ENCODE measurements at regions not wholly inside any gene's neighbourhood (a gene's known extent, or its start where the extent isn't known, plus 50 kb on each side); places are given as distances from the start of the nearest gene placed in this dataset.
"Not testable (repeated sequence)": the region's sequence is repeated elsewhere in the genome, so short reads cannot be mapped to it uniquely, and the experiment has no call there.

DNA sequence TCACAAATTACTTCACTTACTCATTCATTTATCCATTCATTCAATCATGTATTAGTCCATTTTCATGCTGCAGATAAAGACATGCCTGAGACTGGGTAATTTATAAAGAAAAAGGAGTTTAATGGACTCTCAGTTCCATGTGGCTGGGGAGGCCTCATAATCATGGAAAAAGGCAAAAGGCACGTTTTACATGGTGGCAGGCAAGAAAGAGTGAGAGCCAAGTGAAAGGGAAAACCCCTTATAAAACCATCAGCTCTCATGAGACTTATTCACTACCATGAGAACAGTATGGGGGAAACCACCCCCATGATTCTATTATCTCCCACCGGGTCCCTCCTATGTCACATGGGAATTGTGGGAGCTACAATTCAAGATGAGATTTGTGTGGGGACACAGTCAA is 452.0 kb downstream of the MIAT start:
- H3K36me3 ChIP-seq (ENCODE audit: control insufficient read depth in 1 of 2, insufficient read depth in 2 of 2, low read depth in 1 of 2, low read length in 2 of 2); H3K4me2 ChIP-seq (ENCODE audit: low read length, poor library complexity, severe bottlenecking); H4K91ac ChIP-seq (ENCODE audit: low read length); H3K14ac ChIP-seq (ENCODE audit: low read length in 2 of 2); H3K23ac ChIP-seq (ENCODE audit: low read length in 2 of 2); H3K79me1 ChIP-seq (replicated peaks; ENCODE audit: low read length, poor library complexity, severe bottlenecking); H2BK5ac ChIP-seq (ENCODE audit: low read depth, low read length, poor library complexity, severe bottlenecking); H2AK5ac ChIP-seq (ENCODE audit: low read length, severe bottlenecking); H2BK120ac ChIP-seq (ENCODE audit: low read depth, low read length); H3K4me3 ChIP-seq (ENCODE audit: insufficient read depth in 1 of 2, low read depth in 1 of 2, low read length in 2 of 2); H3K4ac ChIP-seq (ENCODE audit: low read depth in 1 of 2, low read length in 2 of 2); H3K9ac ChIP-seq (ENCODE audit: low read length); H2BK12ac ChIP-seq (ENCODE audit: low read length in 2 of 2); H3K18ac ChIP-seq (ENCODE audit: low read depth in 1 of 2, low read length in 2 of 2); H2AFZ ChIP-seq (ENCODE audit: low read depth, low read length); H4K8ac ChIP-seq (ENCODE audit: low read length); DNase-seq; H2BK15ac ChIP-seq (ENCODE audit: low read depth, poor library complexity, severe bottlenecking): not testable (repeated sequence)
- Histone ChIP-seq H3K9me3 (ENCODE audit: control insufficient read depth, low read length) (peaks cover 11% of the 10 kb centered on the region), H3K27me3 (ENCODE audit: control insufficient read depth in 1 of 2, insufficient read depth in 1 of 2, low read length in 2 of 2) (peaks cover 0 to 25% of the 10 kb centered on the region in 2 experiments), H3K4me1 (ENCODE audit: control insufficient read depth, insufficient read depth, low read depth, low read length) (peaks cover 34% of the 10 kb centered on the region), H3K27ac (ENCODE audit: low read length, poor library complexity, severe bottlenecking) (peak overlapping the region; percentile 92)
- 100% methylated on average over 2 of the region's 2 CpGs for WGBS

DNA sequence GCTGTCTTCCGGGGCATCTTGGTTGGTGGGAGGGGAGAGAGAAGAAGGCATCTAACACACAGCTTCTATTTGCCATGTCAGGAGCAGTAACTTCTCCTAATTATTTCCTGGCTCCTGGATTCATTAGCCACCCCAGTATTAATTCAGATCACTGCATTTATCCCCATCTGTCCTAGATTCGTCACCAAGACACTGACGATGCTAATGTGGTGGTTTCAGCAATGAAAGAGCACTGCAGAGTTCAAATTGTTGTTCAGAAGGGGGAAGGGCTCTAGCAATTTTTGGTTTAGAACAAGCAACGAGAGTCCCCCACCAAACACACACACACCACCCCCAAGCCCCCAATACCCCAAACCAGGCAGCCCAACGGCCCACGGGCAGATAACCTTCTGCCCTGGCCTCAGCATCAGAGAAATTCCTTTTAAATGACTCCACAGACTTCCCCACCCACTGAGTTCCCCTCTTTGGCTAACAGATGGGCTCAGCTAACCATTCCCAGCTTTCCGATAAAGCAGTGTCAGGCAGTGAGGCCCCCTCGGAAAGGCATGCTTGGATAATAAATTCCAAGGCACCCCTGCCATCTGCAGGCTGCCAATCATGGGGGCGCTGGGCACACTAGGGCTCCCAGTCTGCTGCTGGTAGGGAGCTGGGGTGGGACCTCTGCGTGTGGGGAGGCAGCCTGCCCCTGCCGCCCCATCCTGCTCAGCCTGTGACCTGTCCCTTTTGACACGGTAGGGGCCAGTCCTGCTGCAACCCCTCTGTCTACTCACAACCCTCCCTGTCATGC is 453.5 kb downstream of the MIAT start:
- peak overlapping the region; percentile 91 for H3K27ac ChIP-seq (ENCODE audit: low read length, poor library complexity, severe bottlenecking)
- peak overlapping the region; percentile 99 for H2AK5ac ChIP-seq (ENCODE audit: low read length, severe bottlenecking)
- peak overlapping the region; percentile 36 for H4K91ac ChIP-seq (ENCODE audit: low read length)
- peak overlapping the region; percentile 93 to 99 for H3K18ac ChIP-seq (ENCODE audit: low read depth in 1 of 2, low read length in 2 of 2)
- H3K79me1 ChIP-seq (replicated peaks; ENCODE audit: low read length, poor library complexity, severe bottlenecking) = no peaks in the 10 kb centered on the region
- no peak overlapping the region for H3K9ac ChIP-seq (ENCODE audit: low read length)
- H3K4ac ChIP-seq (ENCODE audit: low read depth in 1 of 2, low read length in 2 of 2) = peak overlapping the region; percentile 54 to 96
- H3K14ac ChIP-seq (ENCODE audit: low read length in 2 of 2) = peak overlapping the region in 1 of 2 experiments; percentile 93
- H3K27me3 ChIP-seq (ENCODE audit: control insufficient read depth in 1 of 2, insufficient read depth in 1 of 2, low read length in 2 of 2) = peaks cover 0 to 20% of the 10 kb centered on the region in 2 experiments
- peak overlapping the region; percentile 96 to 99 for H2BK12ac ChIP-seq (ENCODE audit: low read length in 2 of 2)
- H3K9me3 ChIP-seq (ENCODE audit: control insufficient read depth, low read length) = peaks cover 11% of the 10 kb centered on the region
- DNase-seq = peak; percentile 75
- peak overlapping the region; percentile 63 for H2AFZ ChIP-seq (ENCODE audit: low read depth, low read length)
- peaks cover 34% of the 10 kb centered on the region for H3K4me1 ChIP-seq (ENCODE audit: control insufficient read depth, insufficient read depth, low read depth, low read length)
- peak overlapping the region; percentile 57 for H2BK5ac ChIP-seq (ENCODE audit: low read depth, low read length, poor library complexity, severe bottlenecking)
- peak overlapping the region; percentile 84 for H4K8ac ChIP-seq (ENCODE audit: low read length)
- H3K4me3 ChIP-seq (ENCODE audit: insufficient read depth in 1 of 2, low read depth in 1 of 2, low read length in 2 of 2) = no peak overlapping the region
- H3K23ac ChIP-seq (ENCODE audit: low read length in 2 of 2) = peak overlapping the region; percentile 26 to 73
- H2BK15ac ChIP-seq (ENCODE audit: low read depth, poor library complexity, severe bottlenecking) = no peak overlapping the region
- H3K4me2 ChIP-seq (ENCODE audit: low read length, poor library complexity, severe bottlenecking) = no peak overlapping the region
- peak overlapping the region; percentile 71 for H2BK120ac ChIP-seq (ENCODE audit: low read depth, low read length)
- H3K36me3 ChIP-seq (ENCODE audit: control insufficient read depth in 1 of 2, insufficient read depth in 2 of 2, low read depth in 1 of 2, low read length in 2 of 2) = no peaks in the 10 kb centered on the region
- WGBS = 6% methylated on average over 10 of the region's 12 CpGs

DNA sequence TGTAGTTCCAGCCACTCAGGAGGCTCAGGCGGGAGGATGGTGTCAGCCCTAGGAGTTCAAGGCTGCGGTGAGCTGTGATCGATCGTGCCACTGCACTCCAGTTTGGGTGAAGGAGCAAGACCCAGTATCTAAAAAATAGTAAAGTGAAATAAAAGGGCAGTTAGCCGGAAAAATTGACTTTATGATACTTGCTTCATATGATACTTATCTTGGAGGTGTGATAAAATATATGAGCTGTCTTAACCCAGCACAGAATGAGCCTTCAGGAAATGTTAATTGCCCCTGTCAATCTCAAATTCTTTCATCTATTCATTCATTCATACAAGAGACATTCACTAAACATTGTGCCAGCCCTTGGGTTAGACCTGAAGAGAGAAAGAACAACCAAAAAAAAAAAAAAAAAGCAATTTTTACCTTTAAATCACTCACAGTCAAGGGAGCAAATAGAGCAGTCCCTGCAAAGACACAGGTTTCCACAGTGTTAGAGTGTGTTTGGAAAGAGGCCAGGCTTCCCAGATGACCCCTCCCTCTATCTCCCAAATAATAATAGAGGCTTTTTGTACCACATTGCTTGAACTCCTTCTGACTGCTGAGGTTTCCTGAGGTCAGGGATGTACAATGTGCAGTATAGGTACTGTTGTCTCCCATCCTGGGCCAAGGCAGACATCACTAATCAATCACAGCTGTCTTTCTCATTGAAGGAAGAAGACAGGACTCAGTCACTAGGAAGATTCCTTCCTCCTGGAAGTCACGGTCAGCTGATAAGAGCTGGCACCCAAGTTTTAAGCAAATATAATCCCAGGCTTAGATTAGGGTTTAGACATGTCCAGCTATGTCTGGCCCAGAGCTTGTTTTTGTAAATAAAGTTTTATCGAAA is 454.6 kb downstream of the MIAT start:
- Histone ChIP-seq H3K27ac (ENCODE audit: low read length, poor library complexity, severe bottlenecking) (peak overlapping the region; percentile 91), H3K18ac (ENCODE audit: low read depth in 1 of 2, low read length in 2 of 2) (peak overlapping the region; percentile 82 to 93), H3K4me1 (ENCODE audit: control insufficient read depth, insufficient read depth, low read depth, low read length) (peaks cover 32% of the 10 kb centered on the region), H3K79me1 (replicated peaks; ENCODE audit: low read length, poor library complexity, severe bottlenecking) (no peaks in the 10 kb centered on the region), H3K4me3 (ENCODE audit: insufficient read depth in 1 of 2, low read depth in 1 of 2, low read length in 2 of 2) (no peak overlapping the region), H2BK15ac (ENCODE audit: low read depth, poor library complexity, severe bottlenecking) (peak overlapping the region; percentile 6), H2BK120ac (ENCODE audit: low read depth, low read length) (peak overlapping the region; percentile 34), H4K8ac (ENCODE audit: low read length) (no peak overlapping the region), H2BK5ac (ENCODE audit: low read depth, low read length, poor library complexity, severe bottlenecking) (peak overlapping the region; percentile 57), H2AFZ (ENCODE audit: low read depth, low read length) (no peak overlapping the region), H3K36me3 (ENCODE audit: control insufficient read depth in 1 of 2, insufficient read depth in 2 of 2, low read depth in 1 of 2, low read length in 2 of 2) (no peaks in the 10 kb centered on the region), H3K4ac (ENCODE audit: low read depth in 1 of 2, low read length in 2 of 2) (peak overlapping the region in 1 of 2 experiments; percentile 96), H3K9me3 (ENCODE audit: control insufficient read depth, low read length) (peaks cover 11% of the 10 kb centered on the region), H3K9ac (ENCODE audit: low read length) (no peak overlapping the region), H3K14ac (ENCODE audit: low read length in 2 of 2) (no peak overlapping the region), H3K4me2 (ENCODE audit: low read length, poor library complexity, severe bottlenecking) (no peak overlapping the region), H2BK12ac (ENCODE audit: low read length in 2 of 2) (peak overlapping the region; percentile 57 to 99), H4K91ac (ENCODE audit: low read length) (no peak overlapping the region), H2AK5ac (ENCODE audit: low read length, severe bottlenecking) (peak overlapping the region; percentile 81), H3K27me3 (ENCODE audit: control insufficient read depth in 1 of 2, insufficient read depth in 1 of 2, low read length in 2 of 2) (peaks cover 0 to 20% of the 10 kb centered on the region in 2 experiments), H3K23ac (ENCODE audit: low read length in 2 of 2) (no peak overlapping the region)
- DNase-seq = no peak
- WGBS = 54% methylated on average over 5 of the region's 7 CpGs

DNA sequence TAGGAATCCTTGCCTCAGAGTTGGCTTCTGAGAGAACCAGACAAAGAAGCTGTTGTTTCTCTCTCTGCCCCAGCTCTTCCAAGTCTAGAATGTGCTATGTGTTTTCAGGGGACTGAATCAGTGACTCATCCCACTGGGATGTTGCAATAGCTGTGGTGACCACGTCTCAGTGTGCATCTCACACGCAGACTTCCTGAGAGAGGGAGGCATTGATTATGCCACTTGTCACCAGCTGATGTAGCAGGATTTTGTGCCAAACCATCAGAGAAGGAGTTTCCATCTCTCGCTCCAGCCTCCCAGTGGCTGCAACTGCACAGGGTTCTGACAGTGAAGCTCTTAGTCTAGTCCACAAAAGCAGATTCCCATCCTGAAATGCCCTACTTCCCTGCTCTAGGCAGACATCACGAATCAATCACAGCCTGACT is 455.8 kb downstream of the MIAT start:
- Histone ChIP-seq H3K4ac (ENCODE audit: low read depth in 1 of 2, low read length in 2 of 2) (peak overlapping the region; percentile 5 to 80), H3K79me1 (replicated peaks; ENCODE audit: low read length, poor library complexity, severe bottlenecking) (no peaks in the 10 kb centered on the region), H2BK15ac (ENCODE audit: low read depth, poor library complexity, severe bottlenecking) (no peak overlapping the region), H3K4me2 (ENCODE audit: low read length, poor library complexity, severe bottlenecking) (no peak overlapping the region), H2AFZ (ENCODE audit: low read depth, low read length) (no peak overlapping the region), H2BK120ac (ENCODE audit: low read depth, low read length) (no peak overlapping the region), H3K4me3 (ENCODE audit: insufficient read depth in 1 of 2, low read depth in 1 of 2, low read length in 2 of 2) (peak overlapping the region in 1 of 2 experiments; percentile 0), H3K27ac (ENCODE audit: low read length, poor library complexity, severe bottlenecking) (peak overlapping the region; percentile 85), H2BK12ac (ENCODE audit: low read length in 2 of 2) (peak overlapping the region; percentile 11 to 79), H2BK5ac (ENCODE audit: low read depth, low read length, poor library complexity, severe bottlenecking) (peak overlapping the region; percentile 86), H4K8ac (ENCODE audit: low read length) (peak overlapping the region; percentile 56), H3K9me3 (ENCODE audit: control insufficient read depth, low read length) (peaks cover 11% of the 10 kb centered on the region), H3K14ac (ENCODE audit: low read length in 2 of 2) (no peak overlapping the region), H3K27me3 (ENCODE audit: control insufficient read depth in 1 of 2, insufficient read depth in 1 of 2, low read length in 2 of 2) (peaks cover 0 to 20% of the 10 kb centered on the region in 2 experiments), H3K36me3 (ENCODE audit: control insufficient read depth in 1 of 2, insufficient read depth in 2 of 2, low read depth in 1 of 2, low read length in 2 of 2) (no peaks in the 10 kb centered on the region), H3K4me1 (ENCODE audit: control insufficient read depth, insufficient read depth, low read depth, low read length) (peaks cover 30% of the 10 kb centered on the region), H2AK5ac (ENCODE audit: low read length, severe bottlenecking) (peak overlapping the region; percentile 98), H3K9ac (ENCODE audit: low read length) (no peak overlapping the region), H4K91ac (ENCODE audit: low read length) (peak overlapping the region; percentile 54), H3K18ac (ENCODE audit: low read depth in 1 of 2, low read length in 2 of 2) (peak overlapping the region; percentile 5 to 92), H3K23ac (ENCODE audit: low read length in 2 of 2) (no peak overlapping the region)
- peak; percentile 99 for DNase-seq
- WGBS = 3% methylated on average over 3 of the region's 4 CpGs
